Activated CD4-positive, CD25-positive, alpha-beta regulatory T cell treated with anti-CD3 and anti-CD28 coated beads, Interleukin-2, amount 50 U/mL, for 24 hours (primary cell): ENCODE measurements at regions not wholly inside any gene's neighbourhood (a gene's known extent, or its start where the extent isn't known, plus 50 kb on each side); places are given as distances from the start of the nearest gene placed in this dataset.
"Not testable (repeated sequence)": the region's sequence is repeated elsewhere in the genome, so short reads cannot be mapped to it uniquely, and the experiment has no call there.

Source experiments
- ATAC-seq, 2 donors: fragments of 150-1000 bp; cut with Tn5 transposase; one replicate each; pipeline ENCODE4 v1.10.0; 2021; ENCODE audit warnings: mild to moderate bottlenecking in 1 of 2, moderate library complexity in 1 of 2

DNA sequence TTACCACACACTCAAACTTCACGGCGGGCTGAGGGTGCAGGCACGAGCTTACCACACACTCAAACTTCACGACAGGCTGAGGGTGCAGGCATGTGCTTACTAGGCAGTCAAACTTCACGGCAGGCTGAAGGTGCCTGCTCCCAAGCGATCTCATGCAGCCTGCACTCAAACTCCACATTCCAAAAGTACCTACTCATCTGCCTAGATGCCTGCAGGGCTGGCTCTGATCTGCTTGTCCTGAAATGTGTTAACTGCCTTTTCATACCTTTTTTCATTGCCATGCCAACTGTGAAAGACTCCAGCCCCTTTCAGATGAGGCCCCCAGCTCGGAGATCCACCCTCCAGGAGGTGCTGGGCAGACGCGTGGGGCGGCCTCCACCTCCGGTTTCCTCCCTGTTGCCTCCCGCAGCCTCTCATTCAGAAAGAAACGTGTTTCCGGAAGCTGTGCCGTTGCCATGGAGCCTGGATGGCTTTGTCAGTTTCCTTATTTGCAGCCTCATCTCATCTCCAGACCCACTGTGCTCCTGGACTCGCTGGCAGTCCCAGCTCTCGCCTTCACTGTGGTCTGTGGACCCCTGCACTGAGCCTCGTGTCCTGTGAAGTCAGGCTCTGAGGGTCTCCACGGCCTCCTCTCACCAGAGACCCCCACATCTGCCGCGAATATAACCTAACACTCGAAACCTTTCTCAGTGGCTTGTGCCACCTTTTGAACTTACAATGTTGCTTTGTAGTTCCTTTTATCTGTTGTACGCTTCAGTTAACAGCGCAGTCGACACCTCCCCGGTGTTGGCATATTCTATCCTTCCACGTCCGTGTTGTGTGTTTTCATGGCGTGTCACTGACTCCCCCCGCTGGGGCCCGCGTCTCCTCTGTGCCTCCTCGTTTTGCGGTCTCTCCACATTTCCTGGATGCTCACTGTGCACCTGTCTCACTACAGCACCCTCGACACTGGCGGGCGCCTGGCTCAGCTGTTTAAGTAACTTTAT, 106.1 kb upstream of the ALKAL2 start:
- ATAC-seq: peak; percentile 86 to 92

DNA sequence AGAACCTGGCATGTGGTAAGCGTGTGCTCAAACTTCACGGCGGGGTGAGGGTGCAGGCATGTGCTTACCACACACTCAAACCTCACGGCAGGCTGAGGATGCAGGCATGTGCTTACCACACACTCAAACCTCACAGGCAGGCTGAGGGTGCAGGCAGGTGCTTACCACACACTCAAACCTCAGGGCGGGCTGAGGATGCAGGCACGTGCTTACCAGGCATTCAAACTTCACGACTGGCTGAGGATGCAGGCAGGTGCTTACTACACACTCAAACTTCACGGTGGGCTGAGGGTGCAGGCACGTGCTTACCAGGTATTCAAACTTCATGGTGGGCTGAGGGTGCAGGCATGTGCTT, 105.0 kb upstream of the ALKAL2 start:
- ATAC-seq: no peak

DNA sequence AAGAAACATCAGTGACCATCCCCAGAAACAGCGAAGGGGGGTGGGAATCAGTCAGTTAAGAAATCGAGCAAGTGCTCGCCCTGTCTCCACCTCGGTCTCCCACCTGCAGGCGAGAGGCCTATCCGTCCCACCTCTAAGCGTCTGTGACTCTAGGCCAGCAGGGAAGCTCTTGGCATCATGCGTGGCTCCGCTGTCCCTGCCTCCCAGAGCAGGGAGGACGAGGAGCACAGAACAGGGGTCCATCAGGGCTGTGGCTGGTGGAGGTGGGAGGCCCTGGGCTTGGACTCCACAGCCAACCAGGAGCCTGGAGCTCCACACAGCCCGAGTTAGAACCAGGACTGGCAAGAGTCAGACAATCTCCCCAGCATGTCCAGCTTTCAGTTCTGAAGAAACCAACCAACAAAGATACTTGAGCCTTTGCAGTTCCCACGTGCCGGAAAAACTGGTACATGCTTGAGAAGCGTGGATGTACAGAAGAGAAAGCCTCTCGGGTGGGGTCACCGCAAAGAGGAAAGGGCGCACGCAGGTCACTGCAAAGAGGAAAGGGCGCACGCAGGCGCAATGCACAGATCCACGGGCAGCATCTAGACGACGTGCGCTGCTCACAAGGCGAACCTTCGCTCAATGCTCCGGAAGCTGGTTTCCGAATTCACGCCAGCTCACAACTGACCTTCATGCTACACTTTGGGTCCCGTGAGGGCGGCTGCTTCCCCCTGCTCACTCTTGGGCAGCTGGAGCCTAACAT, 104.5 kb upstream of the ALKAL2 start:
- ATAC-seq: no peak

DNA sequence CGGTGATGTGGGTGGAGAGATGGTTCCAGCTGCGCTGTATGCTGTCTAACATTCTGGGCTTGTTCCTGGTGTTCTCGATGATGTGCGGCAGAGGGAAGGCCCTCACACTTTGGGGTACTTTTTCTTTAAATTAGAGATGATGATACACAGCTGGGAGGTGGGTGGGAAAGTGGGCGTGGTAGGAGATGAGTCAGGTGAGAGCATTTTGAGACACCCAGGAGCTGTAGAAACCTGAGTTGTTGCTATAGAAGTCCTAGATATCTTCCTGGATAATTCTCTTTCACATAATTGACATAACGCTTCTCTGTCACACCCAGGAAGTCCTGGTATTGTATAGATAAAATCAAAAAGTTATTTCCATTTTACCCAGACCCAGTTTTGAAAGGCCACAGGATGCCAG, 103.8 kb upstream of the ALKAL2 start:
- no peak for ATAC-seq

DNA sequence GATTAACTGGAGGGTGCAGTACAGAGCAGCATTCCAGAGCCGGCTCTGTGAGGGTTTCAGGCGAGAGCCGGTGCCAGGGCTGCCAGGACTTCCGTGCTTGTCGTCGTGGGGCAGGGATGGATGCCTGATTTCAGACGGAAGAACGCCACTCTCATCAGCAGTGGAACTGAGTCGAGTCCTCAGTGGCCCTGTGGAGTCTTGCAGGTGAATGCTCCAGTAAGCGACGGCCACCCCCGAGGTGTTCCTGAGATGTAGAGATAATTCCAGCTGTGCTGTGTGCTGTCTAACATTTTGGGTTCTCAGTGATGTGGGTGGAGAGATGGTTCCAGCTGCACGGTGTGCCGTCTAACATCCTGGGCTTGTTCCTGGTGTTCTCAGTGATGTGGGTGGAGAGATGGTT, 103.1 kb upstream of the ALKAL2 start:
- ATAC-seq: no peak

DNA sequence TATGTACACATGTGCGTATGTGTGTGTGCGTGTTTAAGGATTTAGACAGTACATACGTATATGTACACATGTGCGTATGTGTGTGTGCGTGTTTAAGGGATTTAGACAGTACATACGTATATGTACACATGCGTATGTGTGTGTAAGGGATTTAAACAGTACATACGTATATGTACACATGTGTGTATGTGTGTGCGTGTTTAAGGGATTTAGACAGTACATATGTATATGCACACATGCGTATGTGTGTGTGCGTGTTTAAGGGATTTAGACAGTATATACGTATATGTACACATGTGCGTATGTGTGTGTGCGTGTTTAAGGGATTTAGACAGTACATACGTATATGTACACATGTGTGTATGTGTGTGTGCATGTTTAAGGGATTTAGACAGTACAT, 102.1 kb upstream of the ALKAL2 start:
- ATAC-seq: not testable (repeated sequence)

DNA sequence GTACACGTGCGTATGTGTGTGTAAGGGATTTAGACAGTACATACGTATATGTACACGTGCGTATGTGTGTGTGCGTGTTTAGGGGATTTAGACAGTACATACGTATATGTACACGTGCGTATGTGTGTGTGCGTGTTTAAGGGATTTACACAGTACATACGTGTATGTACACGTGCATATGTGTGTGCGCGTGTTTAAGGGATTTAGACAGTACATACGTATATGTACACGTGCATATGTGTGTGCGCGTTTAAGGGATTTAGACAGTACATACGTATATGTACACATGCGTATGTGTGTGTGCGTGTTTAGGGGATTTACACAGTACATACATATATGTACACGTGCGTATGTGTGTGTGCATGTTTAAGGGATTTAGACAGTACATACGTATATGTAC, 100.9 kb upstream of the ALKAL2 start:
- ATAC-seq: not testable (repeated sequence)

DNA sequence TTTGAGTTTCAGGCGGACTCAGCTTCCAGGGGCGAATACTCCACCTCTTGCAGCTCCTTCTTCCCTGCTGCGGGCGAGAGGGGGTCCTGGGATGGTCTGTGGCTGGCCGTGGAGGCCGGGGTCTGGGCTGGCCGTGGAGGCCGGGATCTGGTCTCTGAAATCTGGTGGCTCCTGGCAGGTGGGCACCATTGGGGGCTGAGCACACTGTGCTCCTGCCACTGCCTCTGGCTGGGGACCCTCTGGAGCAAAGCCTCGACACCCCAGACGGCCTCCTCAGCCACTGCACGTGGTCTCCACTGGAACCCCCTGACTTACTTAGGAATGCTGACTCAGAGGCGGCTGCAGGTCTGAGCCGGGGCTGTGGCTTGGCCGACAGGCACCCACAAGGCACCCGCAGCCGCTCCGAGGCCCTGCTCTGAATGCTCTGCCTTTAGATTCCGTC, 100.1 kb upstream of the ALKAL2 start:
- ATAC-seq: no peak

DNA sequence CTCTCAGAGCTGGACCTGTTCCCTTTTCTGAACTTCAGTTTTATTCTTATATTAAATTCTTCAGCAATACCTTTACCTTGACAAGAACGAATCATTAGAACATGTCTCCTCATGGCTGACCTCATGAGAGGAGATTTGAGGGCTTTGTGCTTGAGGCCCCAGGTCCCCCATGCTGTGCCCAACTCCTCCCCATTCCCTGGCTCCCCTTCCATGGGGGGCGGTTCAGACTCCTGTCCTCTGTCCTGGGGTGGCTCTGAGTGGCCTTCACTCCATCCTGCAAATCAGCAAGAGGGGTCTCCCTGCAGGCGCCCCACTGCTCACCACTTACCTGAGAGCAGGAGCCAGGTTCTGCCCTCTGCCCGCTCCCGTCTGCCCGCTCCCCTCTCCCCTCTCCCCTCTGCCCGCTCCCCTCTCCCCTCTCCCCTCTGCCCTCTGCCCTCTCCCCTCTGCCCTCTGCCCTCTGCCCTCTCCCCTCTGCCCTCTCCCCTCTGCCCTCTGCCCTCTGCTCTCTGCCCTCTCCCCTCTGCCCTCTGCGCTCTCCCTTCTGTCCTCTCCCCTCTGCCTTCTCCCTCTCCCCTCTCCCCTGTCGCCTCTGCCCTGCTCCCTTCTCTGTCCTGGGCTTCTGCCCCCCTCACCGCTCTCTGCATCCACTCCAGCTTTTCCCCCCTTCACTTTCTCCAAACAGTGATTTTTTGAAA, 98.7 kb upstream of the ALKAL2 start:
- ATAC-seq: no peak

DNA sequence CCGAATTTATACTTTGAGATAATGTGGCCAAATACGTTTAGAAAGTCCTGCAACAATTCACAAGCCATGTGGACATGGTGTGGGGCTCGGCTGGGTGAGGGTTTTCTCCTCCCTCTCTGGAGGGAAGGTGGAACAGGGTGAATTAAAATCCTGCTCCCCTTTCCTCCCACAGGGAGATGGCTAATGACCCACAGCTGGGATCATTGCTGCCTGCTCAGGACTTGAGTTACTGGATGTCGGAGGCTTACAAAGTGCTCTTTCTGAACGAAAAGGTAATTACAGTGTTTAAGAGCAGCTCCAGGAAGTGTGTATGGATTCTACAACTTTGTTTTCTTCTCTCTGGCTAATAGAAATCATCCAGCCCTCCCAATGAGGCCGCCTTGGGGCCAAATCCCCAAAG, 97.9 kb upstream of the ALKAL2 start:
- ATAC-seq: no peak

DNA sequence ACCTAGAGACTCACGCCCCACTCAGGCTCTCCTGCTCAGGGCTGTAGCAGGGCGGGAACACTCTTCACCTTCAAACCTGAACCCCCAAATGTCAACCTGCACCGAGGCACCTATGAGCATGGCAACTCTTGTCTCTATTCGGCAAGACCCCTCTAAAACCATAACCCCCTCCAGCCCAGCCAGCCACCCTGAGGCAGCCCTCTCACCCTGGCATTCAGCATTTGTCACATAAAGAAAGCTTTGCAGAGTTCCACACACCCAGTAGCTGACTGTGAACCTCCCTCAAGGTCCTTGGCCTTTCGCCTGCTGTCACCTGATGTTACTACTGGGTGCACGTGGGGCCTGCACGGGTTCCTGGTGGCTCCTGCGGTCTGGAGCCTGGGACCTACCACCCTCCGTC, 97.2 kb upstream of the ALKAL2 start:
- ATAC-seq: no peak

DNA sequence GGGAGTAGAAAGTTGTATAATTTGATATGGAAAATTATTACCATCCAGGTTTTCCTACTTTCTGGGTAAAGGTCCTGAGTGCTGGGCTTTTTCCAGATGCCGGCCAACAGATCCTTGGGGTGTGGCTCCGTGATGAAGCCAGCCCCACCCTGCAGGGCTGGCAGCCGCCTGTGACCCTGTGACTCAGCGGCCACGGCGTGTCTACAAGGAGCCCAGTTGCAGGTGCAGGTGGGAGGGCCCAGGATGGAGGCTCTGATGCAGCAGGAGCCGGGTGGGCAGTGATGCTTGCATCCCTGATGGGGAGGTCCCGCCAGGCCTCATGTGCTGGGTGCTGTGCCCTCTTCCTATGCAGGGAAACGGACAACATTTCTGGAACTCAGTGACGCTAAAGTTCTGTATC, 96.0 kb upstream of the ALKAL2 start:
- no peak for ATAC-seq

DNA sequence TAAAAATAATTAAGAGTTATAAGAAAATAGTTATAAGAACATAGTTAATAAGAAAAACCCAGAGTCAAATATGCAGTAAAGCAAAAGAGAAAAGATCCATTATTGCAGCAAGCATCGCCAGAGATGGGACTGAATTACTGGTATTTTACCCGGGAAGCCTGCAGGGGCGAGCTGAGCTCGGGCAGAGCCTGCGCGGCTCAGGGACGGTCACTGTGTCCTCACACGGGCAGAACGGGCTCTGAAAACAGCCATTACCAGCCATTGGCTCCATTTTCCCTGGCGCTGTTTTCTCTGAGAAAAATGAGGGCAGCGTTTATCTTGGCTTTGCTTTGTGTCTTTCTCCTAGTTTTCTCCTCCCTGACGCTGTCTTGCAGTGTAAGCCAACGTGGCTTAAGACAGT, 95.3 kb upstream of the ALKAL2 start:
- no peak for ATAC-seq

DNA sequence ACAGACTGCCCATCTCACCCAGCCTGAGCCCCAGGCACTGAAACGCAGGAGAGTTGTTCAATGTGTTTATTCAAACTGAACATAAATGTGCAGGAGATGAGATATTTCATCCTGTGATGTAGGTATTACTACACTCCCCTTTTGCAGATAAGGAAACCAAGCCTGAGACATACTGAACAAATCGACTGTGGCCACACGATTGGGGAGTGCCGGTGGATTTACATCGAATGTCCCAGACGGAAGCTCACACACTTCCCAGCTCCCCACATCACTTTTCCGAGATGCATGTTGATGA, 94.8 kb upstream of the ALKAL2 start:
- no peak for ATAC-seq

DNA sequence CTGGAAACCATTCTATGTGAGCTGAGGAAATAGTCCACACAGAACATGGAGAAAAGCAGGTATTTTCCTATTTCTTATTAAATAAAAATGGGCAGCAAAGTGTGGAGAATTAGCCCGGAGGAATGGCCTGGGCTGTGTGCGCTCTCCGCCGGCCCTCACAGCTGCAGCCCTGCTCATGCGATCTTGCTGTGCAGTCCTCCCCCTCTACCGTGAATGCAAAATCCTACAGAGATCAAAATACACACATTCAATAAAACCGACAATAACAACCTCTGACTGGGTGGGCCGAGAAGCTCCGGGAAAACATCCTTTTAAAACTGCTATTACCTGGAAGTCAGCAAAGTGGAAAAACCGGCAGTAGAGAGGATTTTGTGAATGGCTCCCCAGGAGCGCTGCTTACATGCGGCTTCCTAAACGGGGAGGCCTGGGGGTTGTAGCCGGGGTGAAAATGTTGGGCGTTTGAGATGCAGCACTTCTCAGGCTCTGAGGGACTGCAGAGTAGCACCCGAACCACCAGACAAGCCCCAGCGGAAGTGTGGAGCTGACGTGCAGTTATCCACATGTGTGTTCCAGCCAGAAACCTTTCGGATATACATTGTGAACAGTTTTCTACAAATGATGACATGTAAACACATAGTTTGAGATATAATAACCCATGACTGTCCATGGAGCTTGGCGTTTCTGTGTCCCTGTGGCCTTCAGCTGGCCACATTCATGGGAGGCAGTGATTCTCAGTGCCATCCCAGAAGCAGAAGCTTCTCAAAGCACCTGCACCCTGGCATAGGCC, 94.2 kb upstream of the ALKAL2 start:
- ATAC-seq: no peak

DNA sequence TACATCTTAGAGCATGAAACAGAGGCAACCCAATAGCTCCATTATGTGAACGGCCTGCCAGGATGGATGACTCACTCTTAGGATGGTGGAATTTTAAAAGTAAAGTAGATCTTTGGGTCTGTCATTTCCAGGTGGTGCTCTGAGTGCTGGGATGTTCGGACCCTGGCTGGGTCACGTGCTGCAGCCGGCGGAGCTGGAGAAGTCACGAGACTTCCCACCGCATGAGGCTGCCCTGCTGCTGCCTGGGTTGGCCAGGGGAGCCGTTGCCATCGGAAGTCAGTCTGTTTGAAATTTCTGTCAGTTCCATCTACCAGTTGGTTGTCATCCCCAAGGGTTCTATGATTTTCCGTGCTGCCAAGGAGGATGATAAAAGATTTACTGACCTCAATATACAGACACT, 93.3 kb upstream of the ALKAL2 start:
- ATAC-seq: no peak

DNA sequence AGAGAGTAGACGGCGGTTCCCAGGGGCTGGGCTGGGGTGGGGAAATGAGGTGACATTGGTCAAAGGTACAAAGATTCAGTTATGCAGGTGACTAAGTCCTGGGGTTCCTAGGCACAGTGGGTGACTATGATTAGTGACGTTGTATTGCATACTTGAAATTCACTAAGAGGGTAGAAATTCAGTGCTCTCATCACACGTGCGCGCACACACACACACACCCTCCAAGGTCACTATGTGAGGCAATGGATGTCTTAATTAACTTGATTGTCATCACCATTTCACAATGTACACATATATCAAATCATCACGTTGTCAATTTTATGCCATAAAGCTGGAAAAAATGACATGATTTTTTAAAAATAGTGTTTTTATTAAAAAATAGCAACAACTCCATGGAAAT, 92.9 kb upstream of the ALKAL2 start:
- no peak for ATAC-seq

DNA sequence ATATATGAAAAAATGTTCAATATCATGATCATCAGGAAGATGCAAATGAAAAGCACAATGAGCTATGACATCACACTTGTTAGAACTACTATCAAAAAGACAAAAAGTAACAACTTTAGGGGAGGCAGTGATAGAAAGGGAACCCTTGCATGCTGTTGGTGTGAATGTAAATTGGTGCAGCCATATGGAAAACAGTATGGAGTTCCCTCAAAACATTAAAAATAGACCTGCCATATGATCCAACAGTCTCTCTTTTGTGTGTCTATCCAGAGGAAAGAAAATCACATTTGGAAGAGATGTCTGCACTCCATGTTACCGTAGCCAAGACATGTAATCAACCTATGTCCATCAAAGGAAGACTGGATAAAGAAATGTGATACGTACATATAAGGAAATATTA, 92.3 kb upstream of the ALKAL2 start:
- ATAC-seq: no peak

DNA sequence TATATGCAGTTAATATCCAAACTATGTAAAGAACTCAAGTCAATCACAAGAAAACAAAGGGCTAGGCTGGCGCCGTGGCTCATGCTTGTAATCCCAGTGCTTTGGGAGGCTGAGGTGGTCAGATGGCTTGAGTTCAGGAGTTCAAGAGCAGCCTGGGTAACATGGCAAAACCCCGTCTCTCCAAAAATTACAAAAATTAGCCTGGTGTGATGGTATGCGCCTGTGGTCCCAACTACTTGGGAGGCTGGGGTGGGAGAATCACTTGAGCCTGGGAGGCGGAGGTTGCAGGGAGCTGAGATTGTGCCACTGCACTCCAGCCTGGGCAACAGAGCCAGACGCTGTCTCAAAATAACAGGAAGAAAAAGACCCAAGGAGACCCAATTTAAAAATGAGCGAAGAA, 91.9 kb upstream of the ALKAL2 start:
- ATAC-seq: no peak

DNA sequence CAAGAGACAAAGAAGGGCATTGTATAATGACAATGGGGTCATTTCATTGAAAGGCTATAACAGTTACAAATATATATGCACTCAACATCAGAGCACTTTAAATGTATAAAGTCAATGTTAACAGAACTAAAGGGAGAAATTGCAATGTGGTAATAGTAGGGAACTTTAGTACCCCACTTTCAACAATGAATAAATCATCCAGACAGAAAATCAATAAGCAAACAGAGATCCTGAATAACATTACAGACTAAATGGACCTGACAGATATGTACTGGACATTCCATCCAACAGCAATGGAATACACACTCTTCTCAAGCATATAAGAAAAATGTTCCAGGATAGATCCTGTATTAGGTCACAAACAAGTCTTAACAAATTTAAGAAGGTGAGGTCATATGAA, 90.5 kb upstream of the ALKAL2 start:
- no peak for ATAC-seq

DNA sequence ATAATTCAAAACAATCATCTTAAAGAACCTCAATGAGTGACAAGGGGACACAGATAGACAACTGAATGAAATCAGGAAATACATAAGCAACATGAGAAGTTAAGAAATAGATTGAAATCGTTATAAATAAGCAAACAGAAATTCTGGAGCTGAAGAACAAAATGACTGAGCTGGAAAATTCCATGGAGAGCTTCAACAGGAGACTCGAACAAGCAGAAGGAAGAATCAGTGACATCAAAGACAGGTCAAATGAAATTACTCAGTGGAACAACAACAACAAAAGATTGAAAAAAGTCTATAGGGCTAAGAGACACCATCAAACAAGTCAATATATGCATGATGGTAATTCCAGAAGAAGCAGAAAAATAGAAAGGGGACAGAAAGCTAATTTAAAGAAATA, 89.5 kb upstream of the ALKAL2 start:
- no peak for ATAC-seq

DNA sequence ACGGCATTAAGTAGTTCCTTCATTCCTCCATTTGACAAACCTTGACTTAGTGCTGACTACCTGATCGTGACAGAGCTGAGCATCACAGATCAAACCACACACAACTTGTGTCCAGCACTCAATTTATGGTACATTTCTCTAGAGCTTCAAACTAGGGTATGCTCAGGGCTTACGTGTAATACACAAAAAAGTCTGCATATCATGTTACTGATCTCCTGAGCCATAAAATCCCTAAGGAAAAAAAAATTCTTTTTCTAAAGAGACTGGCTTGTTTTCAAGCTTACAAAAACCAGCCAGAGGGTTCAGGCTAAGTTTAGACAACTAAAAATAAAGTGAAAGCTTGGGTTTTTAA, 88.0 kb upstream of the ALKAL2 start:
- ATAC-seq: no peak
